NCI-H2107 treated with DMSO at 0.1 percent for 48 hours (cell line): ENCODE measurements at regions not wholly inside any gene's neighbourhood (a gene's known extent, or its start where the extent isn't known, plus 50 kb on each side); places are given as distances from the start of the nearest gene placed in this dataset.

Experiments used
- DNase-seq: peaks from one replicate; lab custom pipeline; 2025; ENCODE audit not compliant: unreplicated experiment; lab: John Stamatoyannopoulos, UW

GRCh38 chr5:2178071-2178477 is 295.3 kb upstream of the IRX4 start:
- no peak for DNase-seq

GRCh38 chr5:2177244-2177643 is 294.5 kb upstream of the IRX4 start:
- no peak for DNase-seq

- DNase-seq: no peak
Observed at GRCh38 chr5:2176581-2176980, 293.9 kb upstream of the IRX4 start.

- no peak for DNase-seq
Observed at GRCh38 chr5:2175842-2176404, 293.2 kb upstream of the IRX4 start.

- no peak for DNase-seq
Observed at GRCh38 chr5:2175041-2175440, 292.3 kb upstream of the IRX4 start.

- DNase-seq: no peak
Observed at GRCh38 chr5:2174538-2174937, 291.8 kb upstream of the IRX4 start.

- no peak for DNase-seq
Observed at GRCh38 chr5:2173151-2173834, 290.6 kb upstream of the IRX4 start.

- DNase-seq: no peak
Observed at GRCh38 chr5:2172471-2172870, 289.7 kb upstream of the IRX4 start.

GRCh38 chr5:2170761-2171160 is 288.0 kb upstream of the IRX4 start:
- no peak for DNase-seq

GRCh38 chr5:2169850-2170760 is 287.4 kb upstream of the IRX4 start:
- no peak for DNase-seq

GRCh38 chr5:2169430-2169808 is 286.7 kb upstream of the IRX4 start:
- no peak for DNase-seq

GRCh38 chr5:2168601-2169429 is 286.1 kb upstream of the IRX4 start:
- DNase-seq: no peak

GRCh38 chr5:2167671-2168070 is 284.9 kb upstream of the IRX4 start:
- no peak for DNase-seq

- no peak for DNase-seq
Observed at GRCh38 chr5:2166979-2167377, 284.3 kb upstream of the IRX4 start.

GRCh38 chr5:2166306-2166978 is 283.7 kb upstream of the IRX4 start:
- no peak for DNase-seq

- no peak for DNase-seq
Observed at GRCh38 chr5:2165615-2166305, 283.0 kb upstream of the IRX4 start.

- DNase-seq: no peak
Observed at GRCh38 chr5:2165203-2165602, 282.5 kb upstream of the IRX4 start.

GRCh38 chr5:2164586-2164985 is 281.9 kb upstream of the IRX4 start:
- DNase-seq: no peak

- no peak for DNase-seq
Observed at GRCh38 chr5:2163940-2164490, 281.3 kb upstream of the IRX4 start.
